GM21576 (cell line): ENCODE measurements at regions not wholly inside any gene's neighbourhood (a gene's known extent, or its start where the extent isn't known, plus 50 kb on each side); places are given as distances from the start of the nearest gene placed in this dataset.
"Not testable (repeated sequence)": the region's sequence is repeated elsewhere in the genome, so short reads cannot be mapped to it uniquely, and the experiment has no call there.

Experiments used
- ATAC-seq: cut with Tn5 transposase; IDR thresholded peaks from one replicate; pipeline ENCODE4 v1.9.1; 2021; ENCODE audit warnings: mild to moderate bottlenecking, moderate library complexity; ENCODE audit not compliant: unreplicated experiment

DNA sequence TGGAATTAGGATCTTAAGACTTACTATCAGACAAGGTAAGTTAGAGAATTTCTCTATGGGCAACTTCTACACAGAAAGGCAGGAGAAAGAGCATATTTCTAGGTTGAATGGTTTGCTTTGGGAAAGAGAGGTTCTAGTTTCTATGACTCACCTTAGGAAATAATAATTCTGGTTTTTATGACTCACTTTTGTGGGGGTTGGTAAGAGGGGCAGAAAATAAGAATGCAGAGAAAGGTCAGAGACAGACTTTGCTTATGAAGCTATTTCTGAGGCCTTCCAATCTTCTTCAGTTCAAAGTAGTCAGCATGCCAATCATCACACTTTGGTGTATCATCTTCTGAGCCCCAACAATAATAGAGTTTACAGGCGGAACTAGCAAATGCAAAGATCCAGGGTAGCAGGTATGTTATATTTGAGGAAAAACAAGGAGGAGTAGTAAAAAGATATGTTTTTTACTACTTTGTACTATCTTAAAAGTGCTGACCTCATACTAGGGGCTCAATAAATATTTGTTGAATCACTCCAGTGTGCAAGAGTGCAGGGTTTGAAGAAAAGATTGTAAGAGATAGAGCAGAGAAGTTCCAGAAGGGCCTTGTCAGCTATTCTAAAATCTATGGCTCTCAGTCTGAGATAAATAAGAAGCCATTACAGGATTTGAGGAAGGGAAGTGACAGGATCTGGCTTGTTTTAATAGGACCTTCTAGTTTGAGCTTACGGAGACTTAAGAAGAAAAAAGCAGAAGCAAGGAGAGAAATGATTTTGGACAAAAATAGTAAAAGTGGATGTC, 56.7 kb upstream of the LRFN5 start:
- ATAC-seq = no peak

DNA sequence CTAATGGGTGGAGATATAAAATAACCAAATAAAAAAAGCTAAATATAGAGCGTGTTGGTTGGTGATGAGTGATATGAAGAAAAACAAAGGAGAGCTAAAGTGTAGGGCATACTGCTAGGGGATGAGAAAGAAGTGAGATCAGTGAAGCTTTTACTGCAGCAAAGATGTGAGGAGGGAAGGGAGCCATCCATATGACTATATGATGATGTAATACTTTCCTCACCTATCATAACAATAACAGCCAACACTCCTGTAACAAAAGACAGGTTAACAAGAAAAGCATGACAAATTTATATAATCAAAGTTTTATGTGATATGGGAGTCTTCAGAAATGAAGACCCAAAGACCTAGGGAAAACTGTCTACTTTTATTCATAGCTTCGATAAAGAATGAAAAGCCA, 57.4 kb upstream of the LRFN5 start:
- ATAC-seq = no peak

DNA sequence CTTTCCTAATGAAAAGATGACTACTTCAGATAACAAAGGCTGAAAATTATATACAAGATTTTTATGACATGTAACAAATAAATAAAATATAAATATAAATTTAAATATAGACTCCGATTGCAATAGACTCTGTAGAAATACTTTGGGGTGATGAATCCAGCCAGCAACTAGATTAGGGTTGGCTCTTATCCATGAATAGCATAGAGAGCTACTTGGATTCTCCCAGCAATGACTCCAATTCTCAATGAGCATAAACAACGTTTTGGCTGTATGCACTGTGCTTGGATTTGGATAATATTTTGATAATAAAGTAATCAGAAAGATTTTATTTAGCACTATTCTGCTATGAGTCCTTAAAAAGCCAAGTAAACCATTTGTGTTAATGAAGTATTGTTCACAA, 58.0 kb upstream of the LRFN5 start:
- no peak for ATAC-seq

GRCh38 chr14:41541333-41541732, 65.3 kb upstream of the LRFN5 start:
- ATAC-seq = no peak

- no peak for ATAC-seq
Measured at GRCh38 chr14:41532255-41532654, 74.4 kb upstream of the LRFN5 start.

- ATAC-seq = no peak
Measured at GRCh38 chr14:41521891-41522290, 84.8 kb upstream of the LRFN5 start.

GRCh38 chr14:41518030-41518429, 88.6 kb upstream of the LRFN5 start:
- ATAC-seq = not testable (repeated sequence)

DNA sequence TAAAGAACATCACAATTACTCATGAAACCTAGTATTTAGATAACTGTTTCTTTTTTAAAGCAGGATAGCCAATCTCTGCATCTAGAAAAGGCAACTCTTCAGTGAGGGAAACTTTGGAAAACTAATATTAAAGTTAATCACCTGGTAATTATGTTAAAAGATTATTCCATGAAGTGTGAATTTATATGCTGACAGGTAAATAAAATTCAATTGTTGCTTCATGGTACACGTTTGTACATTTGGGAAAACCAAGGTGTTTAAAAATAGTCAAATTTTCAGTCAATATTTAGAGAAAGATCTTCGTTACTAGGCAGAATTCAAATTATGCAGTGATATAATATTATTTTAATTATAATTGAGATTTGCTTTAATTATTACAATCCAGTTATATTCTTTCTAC, 100.1 kb upstream of the LRFN5 start:
- ATAC-seq = no peak

DNA sequence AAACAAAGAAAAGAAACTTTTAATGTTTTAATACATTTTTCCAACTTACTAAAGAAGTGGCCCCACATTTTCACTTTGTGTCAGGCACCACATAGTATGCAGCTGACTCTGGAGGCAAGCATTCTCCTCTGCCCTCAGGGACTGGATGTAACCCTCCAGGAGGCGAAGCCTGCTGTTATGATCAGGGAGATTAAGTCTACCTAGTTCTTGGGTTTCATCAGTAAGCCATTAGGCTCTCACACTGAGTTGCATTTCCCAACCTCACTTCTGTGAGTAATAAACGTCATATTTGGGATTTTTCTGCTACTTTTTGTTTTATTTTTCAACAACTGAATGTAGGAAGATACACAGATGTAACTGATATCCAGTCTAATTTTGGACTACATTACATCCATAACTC, 101.2 kb upstream of the LRFN5 start:
- ATAC-seq = no peak

- no peak for ATAC-seq
Measured at GRCh38 chr14:41498959-41499358, 107.7 kb upstream of the LRFN5 start.

DNA sequence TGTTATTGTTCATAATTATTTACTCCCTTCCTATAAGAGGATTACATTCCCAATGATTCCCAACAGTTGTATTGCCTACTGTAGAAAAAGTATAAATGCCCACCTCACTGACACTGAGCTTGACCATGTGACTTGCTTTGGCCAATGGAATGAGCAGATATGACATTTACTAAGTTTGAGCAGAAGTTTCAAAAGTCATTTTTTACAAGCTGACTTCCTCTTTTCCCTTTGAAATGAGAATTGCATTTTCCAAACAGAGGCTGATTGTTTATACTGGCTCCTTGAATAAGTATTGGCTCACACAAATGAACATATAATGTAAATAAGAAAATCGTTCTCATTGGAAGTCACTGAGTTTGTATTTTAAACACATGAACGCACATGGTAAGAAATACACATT, 116.4 kb upstream of the LRFN5 start:
- no peak for ATAC-seq

DNA sequence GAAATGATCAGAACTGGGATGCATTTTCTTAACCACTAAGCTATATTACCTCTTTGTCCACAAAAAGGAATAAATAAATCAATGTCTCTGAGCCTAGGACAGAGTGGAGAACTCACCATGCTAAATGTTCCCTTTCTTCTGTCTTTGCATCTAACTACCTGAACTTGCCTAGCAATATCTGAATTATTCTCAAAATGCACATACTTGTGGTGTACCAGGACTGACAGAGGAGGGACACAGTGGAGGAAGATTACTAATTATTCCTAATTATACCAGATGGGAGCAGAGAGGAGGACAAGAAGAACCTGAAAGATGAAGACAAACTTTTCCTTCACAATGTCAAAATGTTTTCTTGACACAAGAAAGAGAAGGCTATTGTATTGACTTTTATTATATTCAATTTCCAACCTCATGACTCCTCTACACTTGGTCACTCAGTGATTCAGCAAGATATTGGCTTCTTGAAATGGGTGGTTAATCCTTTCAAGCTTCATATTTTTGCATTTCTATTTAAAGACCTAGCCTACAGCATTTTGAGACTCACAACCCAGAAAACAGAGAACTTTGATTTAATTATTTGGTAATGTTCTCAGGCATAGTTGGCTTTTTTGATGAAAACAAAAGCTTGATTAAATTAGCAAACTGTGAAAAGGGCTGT, 117.2 kb upstream of the LRFN5 start:
- no peak for ATAC-seq

- ATAC-seq = no peak
Measured at GRCh38 chr14:41488401-41488800, 118.3 kb upstream of the LRFN5 start.

- ATAC-seq = no peak
Measured at GRCh38 chr14:41482861-41483260, 123.8 kb upstream of the LRFN5 start.

DNA sequence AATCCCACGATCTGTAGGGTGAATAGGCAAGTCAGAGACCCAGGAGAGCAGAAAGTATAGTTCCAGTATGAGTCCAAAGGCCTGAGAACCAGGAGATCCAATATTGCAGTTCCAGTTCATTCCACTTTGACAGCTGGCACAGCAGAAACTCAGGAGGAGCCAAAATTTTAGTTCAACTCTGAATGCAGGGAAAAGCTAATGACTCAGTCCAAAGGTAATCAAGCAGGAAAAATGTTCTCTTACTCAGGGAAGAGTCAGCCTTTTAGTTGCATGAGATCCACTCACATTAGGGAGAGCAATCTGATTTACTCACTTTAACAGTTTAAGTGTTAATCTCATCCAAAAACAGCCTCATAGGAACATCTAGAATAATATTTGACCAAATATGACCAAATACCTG, 130.2 kb upstream of the LRFN5 start:
- ATAC-seq = no peak

DNA sequence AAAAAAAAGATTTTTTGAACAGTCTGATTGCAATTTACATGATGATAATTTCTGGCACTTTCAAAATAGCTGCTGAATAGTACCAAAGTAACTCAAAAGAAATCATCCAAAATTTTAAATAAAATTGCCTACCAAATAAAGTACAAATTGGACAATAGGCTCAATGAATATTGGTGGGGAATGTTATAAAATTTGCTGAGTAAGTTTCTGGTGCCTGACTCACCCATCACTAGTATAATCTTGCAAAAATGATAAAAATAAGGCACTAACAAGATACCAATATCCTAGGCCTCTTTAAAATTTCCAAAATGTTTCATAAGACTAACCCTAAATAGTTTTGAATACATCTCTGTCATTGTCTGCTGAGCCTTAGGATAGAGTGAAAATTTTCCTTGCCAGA, 145.3 kb upstream of the LRFN5 start:
- ATAC-seq = no peak

- no peak for ATAC-seq
Measured at GRCh38 chr14:41457393-41457792, 149.3 kb upstream of the LRFN5 start.

DNA sequence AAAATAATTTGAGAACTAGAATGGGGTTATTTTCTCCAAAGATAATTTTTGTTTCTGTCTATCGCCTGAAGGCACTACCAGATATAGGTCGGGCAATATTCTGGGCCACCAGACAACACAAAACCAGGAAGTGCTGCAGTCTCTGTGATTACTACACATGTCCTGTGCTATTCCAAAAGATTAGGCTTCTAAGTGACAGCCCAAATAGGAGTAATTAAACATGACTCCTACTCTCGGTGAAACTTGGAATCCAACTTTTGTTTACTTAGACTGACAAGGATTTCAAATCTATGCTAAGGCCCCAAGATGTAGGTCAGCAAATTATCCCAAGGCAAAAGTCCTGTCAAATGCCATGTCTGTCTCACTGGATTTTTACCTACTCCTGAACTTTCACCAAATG, 157.6 kb upstream of the LRFN5 start:
- ATAC-seq = no peak

DNA sequence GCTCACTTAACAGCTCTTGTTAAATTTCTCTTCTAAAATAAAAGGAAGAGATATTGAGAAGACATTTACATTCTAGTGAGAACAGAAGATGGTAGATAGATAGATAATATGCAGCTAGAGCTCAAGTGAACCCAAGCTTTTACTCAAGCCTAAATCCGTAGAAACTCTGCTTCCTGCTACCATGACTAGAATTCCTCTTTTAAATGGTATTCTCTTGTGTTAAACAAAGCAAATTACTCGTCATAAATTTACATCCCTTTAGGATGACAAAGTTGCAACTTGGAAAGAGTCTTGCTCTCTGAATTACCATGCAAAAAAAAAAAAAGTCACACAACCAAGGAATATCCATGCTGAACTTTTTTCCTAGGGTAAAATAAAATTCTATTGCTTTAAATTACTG, 160.7 kb upstream of the LRFN5 start:
- ATAC-seq = no peak

DNA sequence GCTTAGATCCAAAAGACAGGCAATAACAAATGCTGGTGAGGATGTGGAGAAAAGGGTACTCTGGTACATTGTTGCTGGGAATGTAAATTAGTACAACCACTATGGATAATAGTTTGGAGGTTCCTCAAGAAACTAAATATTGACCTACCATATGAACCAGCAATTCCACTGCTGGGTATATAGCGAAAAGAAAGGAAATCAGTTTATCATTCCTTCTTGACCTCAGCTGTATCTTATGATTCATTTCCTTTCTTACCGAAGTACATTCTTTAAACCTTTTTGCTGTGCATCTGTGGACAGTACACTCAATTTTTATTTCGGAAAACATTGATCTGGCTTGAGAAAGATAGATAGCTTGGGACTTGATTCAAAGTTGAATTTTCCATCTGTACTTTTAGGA, 183.2 kb upstream of the LRFN5 start:
- ATAC-seq = no peak

- not testable (repeated sequence) for ATAC-seq
Measured at GRCh38 chr14:41421308-41421707, 185.4 kb upstream of the LRFN5 start.

- no peak for ATAC-seq
Measured at GRCh38 chr14:41419709-41420108, 187.0 kb upstream of the LRFN5 start.

DNA sequence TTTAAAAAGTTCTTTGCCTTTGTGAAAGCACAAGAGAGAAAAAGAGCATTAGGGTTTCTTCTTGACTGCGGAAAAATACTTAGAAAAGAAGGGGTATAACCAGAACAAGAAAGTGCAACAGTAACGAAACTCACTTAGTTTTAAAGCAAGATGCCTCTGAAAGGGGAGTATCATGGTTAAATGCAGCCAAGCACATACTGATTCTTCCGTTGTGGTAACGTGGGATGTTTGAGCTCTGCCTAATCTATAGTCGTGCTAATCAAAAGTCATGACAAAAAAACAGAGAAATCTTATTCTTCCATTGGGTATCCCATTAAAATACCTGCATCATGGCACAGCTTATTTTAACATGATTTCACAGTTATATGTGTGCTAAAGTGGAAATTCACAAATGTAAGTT, 187.8 kb upstream of the LRFN5 start:
- no peak for ATAC-seq
